ENCODE measurements at regions not wholly inside any gene's neighbourhood (a gene's known extent, or its start where the extent isn't known, plus 50 kb on each side); places are given as distances from the start of the nearest gene placed in this dataset.

DNA sequence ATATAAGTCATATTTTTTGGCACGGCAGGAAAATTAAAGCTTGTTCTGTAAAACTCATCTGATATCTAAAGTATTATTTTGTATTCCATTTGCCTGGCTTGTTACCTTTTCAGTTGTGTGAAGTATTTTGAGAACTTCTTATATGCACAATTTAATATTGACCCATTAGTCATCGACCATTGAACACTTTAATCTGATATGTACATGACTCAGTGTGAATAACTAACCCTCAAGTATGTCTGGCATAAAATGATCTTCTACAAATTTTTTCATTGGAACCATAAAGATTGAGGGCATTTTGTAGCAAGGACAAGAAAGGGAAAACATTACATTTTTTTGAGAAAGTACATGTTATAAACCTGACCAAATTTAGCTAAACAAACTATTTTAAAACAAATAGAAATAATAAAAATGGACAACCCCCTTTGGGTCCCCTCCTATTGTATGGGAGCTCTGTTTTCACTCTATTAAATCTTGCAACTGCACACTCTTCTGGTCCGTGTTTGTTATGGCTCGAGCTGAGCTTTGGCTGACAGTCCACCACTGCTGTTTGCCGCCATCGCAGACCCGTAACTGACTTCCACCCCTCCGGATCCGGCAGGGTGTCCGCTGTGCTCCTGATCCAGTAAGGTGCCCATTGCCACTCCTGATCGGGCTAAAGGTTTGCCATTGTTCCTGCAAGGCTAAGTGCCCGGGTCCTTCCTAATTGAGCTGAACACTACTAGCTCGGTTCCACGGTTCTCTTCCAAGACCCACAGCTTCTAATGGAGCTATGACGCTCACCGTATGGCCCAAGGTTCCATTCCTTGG is 118.8 kb downstream of the SLC6A15 start:
- TF ChIP-seq, protein P1, sequence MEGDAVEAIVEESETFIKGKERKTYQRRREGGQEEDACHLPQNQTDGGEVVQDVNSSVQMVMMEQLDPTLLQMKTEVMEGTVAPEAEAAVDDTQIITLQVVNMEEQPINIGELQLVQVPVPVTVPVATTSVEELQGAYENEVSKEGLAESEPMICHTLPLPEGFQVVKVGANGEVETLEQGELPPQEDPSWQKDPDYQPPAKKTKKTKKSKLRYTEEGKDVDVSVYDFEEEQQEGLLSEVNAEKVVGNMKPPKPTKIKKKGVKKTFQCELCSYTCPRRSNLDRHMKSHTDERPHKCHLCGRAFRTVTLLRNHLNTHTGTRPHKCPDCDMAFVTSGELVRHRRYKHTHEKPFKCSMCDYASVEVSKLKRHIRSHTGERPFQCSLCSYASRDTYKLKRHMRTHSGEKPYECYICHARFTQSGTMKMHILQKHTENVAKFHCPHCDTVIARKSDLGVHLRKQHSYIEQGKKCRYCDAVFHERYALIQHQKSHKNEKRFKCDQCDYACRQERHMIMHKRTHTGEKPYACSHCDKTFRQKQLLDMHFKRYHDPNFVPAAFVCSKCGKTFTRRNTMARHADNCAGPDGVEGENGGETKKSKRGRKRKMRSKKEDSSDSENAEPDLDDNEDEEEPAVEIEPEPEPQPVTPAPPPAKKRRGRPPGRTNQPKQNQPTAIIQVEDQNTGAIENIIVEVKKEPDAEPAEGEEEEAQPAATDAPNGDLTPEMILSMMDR (IDR thresholded peaks at IDR 0.05; ENCODE audit: insufficient read depth, low read length, severe bottlenecking): no peak
- FAIRE-seq (no peak), DNase-seq (ENCODE audit: low read depth) (peak; percentile 90)
- H3K27me3 ChIP-seq (ENCODE audit: control insufficient read depth, insufficient read depth, low read length): no peaks in the 10 kb centered on the region
- H3K36me3 ChIP-seq (ENCODE audit: control insufficient read depth, insufficient read depth, low read length): no peaks in the 10 kb centered on the region
- H3K4me3 ChIP-seq (ENCODE audit: low read depth, low read length): no peak overlapping the region

DNA sequence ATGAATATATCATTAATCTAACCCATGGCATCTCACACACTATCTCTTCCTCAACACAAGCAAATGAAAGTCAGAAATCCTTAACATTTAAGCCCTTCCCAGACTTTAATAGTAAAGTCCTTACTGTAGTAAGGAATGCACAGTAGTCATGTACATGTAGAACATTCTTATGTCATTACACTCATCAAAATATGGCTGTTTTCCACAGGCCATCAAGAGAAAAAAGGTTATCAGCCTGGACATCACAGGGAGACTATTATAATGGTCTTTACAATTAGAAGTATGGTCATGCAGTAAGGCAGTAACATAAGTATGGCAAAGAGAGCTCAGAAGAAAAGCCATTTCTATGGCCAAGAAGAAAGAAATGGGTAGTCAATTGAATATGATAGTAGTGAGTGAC is 121.2 kb downstream of the SLC6A15 start:
- FAIRE-seq (no peak), DNase-seq (ENCODE audit: low read depth) (no peak)
- Histone ChIP-seq H3K4me3 (ENCODE audit: low read depth, low read length) (no peak overlapping the region), H3K36me3 (ENCODE audit: control insufficient read depth, insufficient read depth, low read length) (no peaks in the 10 kb centered on the region), H3K27me3 (ENCODE audit: control insufficient read depth, insufficient read depth, low read length) (no peaks in the 10 kb centered on the region)
- TF ChIP-seq, protein P1 (IDR thresholded peaks at IDR 0.05; ENCODE audit: insufficient read depth, low read length, severe bottlenecking): no peak

DNA sequence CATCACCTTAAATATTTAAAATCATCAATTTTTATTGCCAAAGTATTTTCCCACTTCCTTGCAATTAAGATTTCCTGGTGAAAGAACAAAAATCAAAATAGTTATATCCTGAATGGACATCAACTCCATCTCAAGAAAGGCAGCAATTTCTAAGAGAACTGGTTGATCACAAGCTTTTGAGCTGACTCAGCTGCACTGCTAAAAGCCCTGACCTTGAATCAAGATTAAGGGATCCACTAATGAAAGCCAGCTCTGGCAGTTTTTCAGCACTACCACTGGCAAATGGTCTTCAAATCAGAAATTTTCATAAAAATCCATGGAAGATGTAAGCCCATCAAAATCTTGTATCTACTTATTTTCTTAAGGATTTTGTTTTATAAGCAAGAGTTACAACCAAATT is 123.4 kb downstream of the SLC6A15 start:
- FAIRE-seq (no peak), DNase-seq (ENCODE audit: low read depth) (no peak)
- H3K36me3 ChIP-seq (ENCODE audit: control insufficient read depth, insufficient read depth, low read length): no peaks in the 10 kb centered on the region
- H3K27me3 ChIP-seq (ENCODE audit: control insufficient read depth, insufficient read depth, low read length): no peaks in the 10 kb centered on the region
- TF ChIP-seq, protein P1 (IDR thresholded peaks at IDR 0.05; ENCODE audit: insufficient read depth, low read length, severe bottlenecking): no peak
- no peak overlapping the region for H3K4me3 ChIP-seq (ENCODE audit: low read depth, low read length)

DNA sequence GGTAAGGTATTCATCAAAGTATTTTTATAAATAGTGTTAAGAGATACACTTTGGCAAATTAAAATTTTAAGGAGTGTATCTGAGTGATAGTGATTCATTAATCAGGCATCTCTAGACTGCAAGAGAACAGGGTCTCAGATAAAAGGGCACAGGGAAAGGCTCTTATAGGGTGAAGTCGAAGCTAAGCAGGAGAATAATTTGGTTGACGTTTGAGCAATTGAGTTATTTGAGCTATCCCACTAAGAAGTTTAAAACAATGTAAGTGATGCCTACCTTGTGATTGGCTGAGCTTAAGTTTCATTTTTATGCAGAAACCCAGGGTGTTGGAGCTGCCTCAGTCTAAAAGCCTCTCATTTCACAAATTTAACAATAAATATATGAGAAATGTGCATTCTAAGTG is 125.3 kb downstream of the SLC6A15 start:
- no peaks in the 10 kb centered on the region for H3K27me3 ChIP-seq (ENCODE audit: control insufficient read depth, insufficient read depth, low read length)
- DNase-seq (ENCODE audit: low read depth): no peak
- H3K36me3 ChIP-seq (ENCODE audit: control insufficient read depth, insufficient read depth, low read length): no peaks in the 10 kb centered on the region
- H3K4me3 ChIP-seq (ENCODE audit: low read depth, low read length): no peak overlapping the region
- TF ChIP-seq, protein P1 (IDR thresholded peaks at IDR 0.05; ENCODE audit: insufficient read depth, low read length, severe bottlenecking): no peak
- FAIRE-seq: no peak

DNA sequence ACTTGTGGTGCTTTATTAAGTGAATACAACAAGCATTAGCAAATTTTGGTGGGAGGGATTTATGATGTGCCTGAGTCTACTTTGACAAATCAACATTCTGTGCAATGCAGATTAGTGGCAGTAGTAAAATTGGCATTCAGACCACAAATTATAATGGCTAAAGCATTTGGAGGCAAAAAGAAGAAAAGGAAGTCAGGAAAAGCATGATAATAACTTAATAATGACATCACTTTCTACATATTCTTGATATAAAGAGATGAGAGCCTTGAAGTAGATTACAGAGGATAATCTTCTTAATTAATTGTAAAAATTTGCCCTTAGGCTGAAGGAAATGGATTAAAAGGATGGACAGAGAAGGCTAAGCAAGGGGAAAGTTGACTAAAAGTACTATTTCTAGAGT is 126.0 kb downstream of the SLC6A15 start:
- TF ChIP-seq, protein P1 (IDR thresholded peaks at IDR 0.05; ENCODE audit: insufficient read depth, low read length, severe bottlenecking): no peak
- no peaks in the 10 kb centered on the region for H3K36me3 ChIP-seq (ENCODE audit: control insufficient read depth, insufficient read depth, low read length)

DNA sequence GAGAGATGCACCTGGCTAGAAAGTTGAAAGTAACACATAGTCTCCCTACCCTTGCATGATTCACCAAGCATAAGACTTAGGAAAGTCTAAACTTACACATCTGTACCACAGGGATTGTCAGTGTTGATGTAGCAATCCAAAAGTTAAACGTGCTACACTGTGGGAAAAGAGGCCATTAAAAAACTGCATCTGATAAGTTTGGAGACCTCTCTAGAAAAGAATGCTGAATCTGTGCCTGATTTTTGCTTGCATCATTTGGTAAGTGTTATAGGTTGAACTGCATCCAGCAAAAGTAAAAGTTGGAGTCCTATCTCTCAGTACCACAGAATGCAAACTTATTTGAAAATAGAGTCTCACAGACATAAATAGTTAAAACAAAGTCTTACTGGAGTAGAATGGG is 126.6 kb downstream of the SLC6A15 start:
- no peaks in the 10 kb centered on the region for H3K36me3 ChIP-seq (ENCODE audit: control insufficient read depth, insufficient read depth, low read length)
- no peak for FAIRE-seq

More for the DNA sequence above, 126.0 kb downstream of the SLC6A15 start:
- H3K27me3 ChIP-seq (ENCODE audit: control insufficient read depth, insufficient read depth, low read length): no peaks in the 10 kb centered on the region
- no peak overlapping the region for H3K4me3 ChIP-seq (ENCODE audit: low read depth, low read length)
- FAIRE-seq (no peak), DNase-seq (ENCODE audit: low read depth) (no peak)

More for the DNA sequence above, 126.6 kb downstream of the SLC6A15 start:
- no peak overlapping the region for H3K4me3 ChIP-seq (ENCODE audit: low read depth, low read length)
- TF ChIP-seq, protein P1 (IDR thresholded peaks at IDR 0.05; ENCODE audit: insufficient read depth, low read length, severe bottlenecking): no peak
- no peaks in the 10 kb centered on the region for H3K27me3 ChIP-seq (ENCODE audit: control insufficient read depth, insufficient read depth, low read length)
- DNase-seq (ENCODE audit: low read depth): no peak

Measured in bronchial epithelial cell (primary cell).